AG09319 (cell line): ENCODE measurements at regions not wholly inside any gene's neighbourhood (a gene's known extent, or its start where the extent isn't known, plus 50 kb on each side); places are given as distances from the start of the nearest gene placed in this dataset.
"Not testable (repeated sequence)": the region's sequence is repeated elsewhere in the genome, so short reads cannot be mapped to it uniquely, and the experiment has no call there.

ENCODE experiments used
- DNase-seq: peaks from one replicate; pipeline ENCODE4 v3.0.0-alpha.2; 2010; ENCODE audit warnings: low read depth; ENCODE audit errors: extremely low read depth
- CTCF ChIP-seq: IDR thresholded peaks from 2 replicates; pipeline ENCODE4 v1.5.1; 2011; ENCODE audit warnings: low read depth, mild to moderate bottlenecking, inconsistent platforms, low read length, moderate library complexity

- DNase-seq, result no peak
- TF ChIP-seq CTCF, result no peak
Observed at GRCh38 chr10:63801166-63801565, 280.0 kb downstream of the REEP3 start.

- no peak for DNase-seq
- TF ChIP-seq CTCF, result no peak
Observed at GRCh38 chr10:63806330-63806729, 285.1 kb downstream of the REEP3 start.

GRCh38 chr10:63812501-63812900 is 291.3 kb downstream of the REEP3 start:
- no peak for DNase-seq
- no peak for TF ChIP-seq CTCF

- peak; percentile 86 for TF ChIP-seq CTCF
- DNase-seq, result peak; percentile 35
Observed at GRCh38 chr10:63819753-63820329, 298.6 kb downstream of the REEP3 start.

- no peak for TF ChIP-seq CTCF
- no peak for DNase-seq
Observed at GRCh38 chr10:63822496-63822895, 301.3 kb downstream of the REEP3 start.

GRCh38 chr10:63825111-63825510 is 303.9 kb downstream of the REEP3 start:
- no peak for TF ChIP-seq CTCF
- no peak for DNase-seq

- TF ChIP-seq CTCF, result no peak
Observed at GRCh38 chr10:63825766-63826165, 304.6 kb downstream of the REEP3 start.

GRCh38 chr10:63827018-63827417 is 305.8 kb downstream of the REEP3 start:
- DNase-seq, result not testable (repeated sequence)

More at GRCh38 chr10:63825766-63826165, 304.6 kb downstream of the REEP3 start:
- DNase-seq, result no peak
